T-cell (primary cell): ENCODE measurements at regions not wholly inside any gene's neighbourhood (a gene's known extent, or its start where the extent isn't known, plus 50 kb on each side); places are given as distances from the start of the nearest gene placed in this dataset.
"Not testable (repeated sequence)": the region's sequence is repeated elsewhere in the genome, so short reads cannot be mapped to it uniquely, and the experiment has no call there.

Source experiments
- ATAC-seq, 4 experiments: fragments of 200-7000 bp in 3 of 4; fragments of 150-1000 bp in 1 of 4; cut with Tn5 transposase; replicated peaks in 1 of 4; 1 replicate in 3 of 4; 2 replicates in 1 of 4; pipeline ENCODE4 v1.10.0; 2021; ENCODE audit warnings: moderate library complexity in 3 of 4, mild to moderate bottlenecking in 2 of 4, moderate number of reproducible peaks in 1 of 4
- CTCF ChIA-PET, 2 donors: fragments of 300-600 bp; sonication (Branson Sonifier 250); formaldehyde crosslinking; loops; one replicate each; lab custom pipeline; 2022; ENCODE audit warnings: antibody characterized with exemption in 2 of 2; lab: Charles Lee
- POLR2A ChIA-PET, 2 donors: fragments of 300-600 bp; sonication (Branson Sonifier 250); formaldehyde crosslinking; loops; one replicate each; lab custom pipeline; 2022; ENCODE audit warnings: antibody characterized with exemption in 2 of 2; lab: Charles Lee
- DNase-seq, 35 experiments: peaks; one replicate each; pipeline versions ENCODE4 v3.0.0 to v3.0.0-alpha.2; 2013 to 2023
- H3K27ac ChIP-seq: one replicate; pipeline ENCODE4 v1.5.1; 2013; ENCODE audit warnings: low read length
- H3K27me3 ChIP-seq, 2 experiments: replicated peaks in 1 of 2; 1 replicate in 1 of 2; 2 replicates in 1 of 2; pipeline versions ENCODE4 v1.6.1 to v1.7.0; 2013; ENCODE audit warnings: low read length in 1 of 2, mixed read lengths in 1 of 2; ENCODE audit not compliant: control insufficient read depth in 2 of 2, insufficient read depth in 2 of 2; ENCODE audit errors: extremely low read depth in 1 of 2
- H3K36me3 ChIP-seq, 2 donors: 1 replicate in 1 of 2; 2 replicates in 1 of 2; pipeline versions ENCODE4 v1.6.1 to v1.7.0; 2013; ENCODE audit warnings: low read length in 1 of 2; ENCODE audit not compliant: control insufficient read depth in 2 of 2, insufficient read depth in 1 of 2; ENCODE audit errors: extremely low read depth in 1 of 2
- H3K4me1 ChIP-seq, 2 experiments: 1 replicate in 1 of 2; 2 replicates in 1 of 2; pipeline versions ENCODE4 v1.6.1 to v1.7.0; 2013; ENCODE audit warnings: low read length in 2 of 2, mixed read lengths in 1 of 2; ENCODE audit not compliant: insufficient read depth in 2 of 2, control insufficient read depth in 1 of 2; ENCODE audit errors: extremely low read depth in 1 of 2
- H3K4me3 ChIP-seq, 2 donors: 1 replicate in 1 of 2; 2 replicates in 1 of 2; pipeline versions ENCODE4 v1.5.1 to v1.7.0; 2013; ENCODE audit warnings: mild to moderate bottlenecking in 2 of 2, low read length in 1 of 2, moderate library complexity in 1 of 2; ENCODE audit not compliant: control insufficient read depth in 1 of 2; ENCODE audit errors: extremely low read depth in 1 of 2
- H3K9me3 ChIP-seq: 2 replicates; pipeline ENCODE4 v1.7.0; 2013
- H3K27ac Mint-ChIP-seq, 2 donors: one replicate each; pipeline ENCODE4 v1.8.0; 2020 to 2021; ENCODE audit warnings: mild to moderate bottlenecking in 2 of 2, mixed read lengths in 2 of 2
- H3K27me3 Mint-ChIP-seq, 2 donors: one replicate each; pipeline ENCODE4 v1.8.0; 2021 to 2022; ENCODE audit warnings: mixed read lengths in 2 of 2
- H3K36me3 Mint-ChIP-seq: one replicate; pipeline ENCODE4 v1.8.0; 2021; ENCODE audit warnings: mixed read lengths
- H3K4me1 Mint-ChIP-seq, 3 donors: one replicate each; pipeline ENCODE4 v1.8.0; 2020 to 2022; ENCODE audit warnings: mixed read lengths in 3 of 3, mild to moderate bottlenecking in 1 of 3
- H3K4me3 Mint-ChIP-seq, 3 donors: one replicate each; pipeline ENCODE4 v1.8.0; 2020 to 2022; ENCODE audit warnings: mild to moderate bottlenecking in 3 of 3, mixed read lengths in 3 of 3, moderate library complexity in 3 of 3
- H3K9me3 Mint-ChIP-seq, 3 donors: one replicate each; pipeline ENCODE4 v1.8.0; 2020 to 2022; ENCODE audit warnings: mixed read lengths in 3 of 3
- WGBS: methylation state at CpG from one replicate; pipeline ENCODE4 v1.1.5; 2013; ENCODE audit warnings: missing lambda C conversion rate; ENCODE audit not compliant: insufficient coverage; 5-methylcytosine and 5-hydroxymethylcytosine counted together

GRCh38 chr9:3646226-3646625 lies 120.4 kb upstream of the RFX3 start:
- H3K9me3 ChIP-seq = no peaks in the 10 kb centered on the region
- H3K36me3 ChIP-seq = no peaks in the 10 kb centered on the region
- H3K27me3 ChIP-seq = no peaks in the 10 kb centered on the region
- Mint-ChIP-seq H3K4me3 (no peak overlapping the region), H3K27ac (no peak overlapping the region), H3K27me3 (no peaks in the 10 kb centered on the region), H3K4me1 (no peaks in the 10 kb centered on the region), H3K36me3 (no peaks in the 10 kb centered on the region), H3K9me3 (no peaks in the 10 kb centered on the region)
- CTCF ChIA-PET = no interaction called here
- POLR2A ChIA-PET = no interaction called here
- no peak overlapping the region for H3K27ac ChIP-seq
- WGBS = no CpG with 5 or more reads among the region's 1 CpG
- H3K4me3 ChIP-seq = no peak overlapping the region
- ATAC-seq (no peak), DNase-seq (no peak)
- no peaks in the 10 kb centered on the region for H3K4me1 ChIP-seq

DNA sequence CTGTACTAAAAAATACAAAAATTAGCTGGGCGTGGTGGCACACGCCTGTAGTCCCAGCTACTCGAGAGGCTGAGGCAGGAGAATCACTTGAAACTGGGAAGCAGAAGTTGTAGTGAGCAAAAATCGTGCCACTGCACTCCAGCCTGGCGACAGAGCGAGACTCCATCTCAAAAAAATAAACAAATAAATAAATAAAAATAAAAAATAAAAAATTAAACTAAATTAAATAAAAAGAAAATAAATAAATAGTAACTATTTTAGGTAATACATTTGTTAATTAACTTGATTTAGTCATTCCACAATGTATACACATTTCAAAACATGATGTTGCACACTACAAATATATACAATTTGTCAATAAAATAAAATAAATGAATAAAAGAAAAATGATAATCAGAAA lies 116.3 kb upstream of the RFX3 start:
- ATAC-seq, H3K27ac ChIP-seq, H3K4me1 Mint-ChIP-seq, H3K4me3 ChIP-seq, H3K27me3 Mint-ChIP-seq, H3K9me3 ChIP-seq, POLR2A ChIA-PET, H3K4me1 ChIP-seq, H3K9me3 Mint-ChIP-seq, H3K4me3 Mint-ChIP-seq, H3K27ac Mint-ChIP-seq, H3K27me3 ChIP-seq, DNase-seq, H3K36me3 ChIP-seq: not testable (repeated sequence)
- CTCF ChIA-PET = interaction anchor here in 1 of 2 donors (0.6 kb wide), 1 partner anchor 529 kb away, joined by 4 read pairs; no protein-coding TSS in a partner anchor
- peaks cover 18% of the 10 kb centered on the region for H3K36me3 Mint-ChIP-seq
- 85% methylated on average over 3 of the region's 6 CpGs for WGBS

DNA sequence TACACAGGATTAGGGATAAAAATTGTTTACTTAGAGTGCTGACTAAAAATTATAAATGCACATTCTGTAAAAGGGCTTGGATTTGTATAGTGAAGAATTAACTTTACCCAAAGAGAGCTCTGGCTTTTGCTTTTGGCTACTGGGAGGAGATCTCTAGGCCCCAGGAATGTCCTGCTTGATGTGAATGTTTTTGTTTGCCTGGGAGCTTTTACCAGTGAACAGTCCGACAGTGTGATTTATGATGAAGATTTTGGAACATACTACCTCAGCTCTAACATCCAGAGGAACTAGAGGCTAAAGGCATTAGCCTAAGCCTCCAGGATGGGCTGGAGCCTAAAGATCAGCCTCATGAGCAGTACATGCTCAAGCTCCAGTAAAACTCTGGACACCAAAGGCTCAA lies 103.7 kb upstream of the RFX3 start:
- Mint-ChIP-seq H3K27ac (no peak overlapping the region), H3K4me1 (no peaks in the 10 kb centered on the region), H3K36me3 (peaks cover 33% of the 10 kb centered on the region), H3K4me3 (no peak overlapping the region), H3K27me3 (no peaks in the 10 kb centered on the region), H3K9me3 (peaks cover 0 to 10% (median 5%) of the 10 kb centered on the region in 3 donors)
- ChIA-PET POLR2A (no interaction called here), CTCF (no interaction called here)
- H3K27ac ChIP-seq = no peak overlapping the region
- DNase-seq (no peak), ATAC-seq (no peak)
- H3K9me3 ChIP-seq = no peaks in the 10 kb centered on the region
- WGBS = no CpG with 5 or more reads among the region's 1 CpG
- H3K4me1 ChIP-seq = no peaks in the 10 kb centered on the region
- H3K4me3 ChIP-seq = no peak overlapping the region
- H3K27me3 ChIP-seq = no peaks in the 10 kb centered on the region
- H3K36me3 ChIP-seq = no peaks in the 10 kb centered on the region

GRCh38 chr9:3628239-3628638 lies 102.4 kb upstream of the RFX3 start:
- no peaks in the 10 kb centered on the region for H3K9me3 ChIP-seq
- Mint-ChIP-seq H3K9me3 (peaks cover 0 to 10% (median 5%) of the 10 kb centered on the region in 3 donors), H3K4me1 (no peaks in the 10 kb centered on the region), H3K27me3 (no peaks in the 10 kb centered on the region), H3K4me3 (no peak overlapping the region), H3K27ac (no peak overlapping the region), H3K36me3 (peaks cover 37% of the 10 kb centered on the region)
- no peaks in the 10 kb centered on the region for H3K36me3 ChIP-seq
- DNase-seq (no peak), ATAC-seq (no peak)
- POLR2A ChIA-PET = interaction anchor here in 1 of 2 donors (0.6 kb wide), 1 partner anchor 96 kb away, joined by 3 read pairs; no protein-coding TSS in a partner anchor
- H3K4me3 ChIP-seq = no peak overlapping the region
- H3K4me1 ChIP-seq = no peaks in the 10 kb centered on the region
- CTCF ChIA-PET = no interaction called here
- H3K27me3 ChIP-seq = no peaks in the 10 kb centered on the region
- H3K27ac ChIP-seq = no peak overlapping the region

DNA sequence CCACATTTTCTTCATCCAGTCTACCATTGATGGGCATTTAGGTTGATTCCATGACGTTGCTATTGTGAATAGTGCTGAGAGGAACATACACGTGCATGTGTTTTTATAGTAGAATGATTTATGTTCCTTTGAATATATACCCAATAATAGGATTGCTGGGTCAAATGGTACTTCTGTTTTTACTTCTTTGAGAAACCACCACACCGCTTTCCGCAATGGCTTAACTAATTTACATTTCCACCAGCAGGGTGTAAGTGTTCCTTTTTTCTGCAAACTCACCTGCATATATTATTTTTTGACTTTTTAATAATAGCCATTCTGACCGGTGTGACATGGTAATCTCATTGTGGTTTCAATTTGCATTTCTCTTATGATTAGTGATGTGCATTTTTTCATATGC lies 82.2 kb upstream of the RFX3 start:
- ChIA-PET CTCF (no interaction called here), POLR2A (no interaction called here)
- DNase-seq (no peak), ATAC-seq (no peak)
- Mint-ChIP-seq H3K27me3 (no peaks in the 10 kb centered on the region), H3K36me3 (peaks cover 22% of the 10 kb centered on the region), H3K27ac (no peak overlapping the region), H3K4me3 (no peak overlapping the region), H3K9me3 (no peaks in the 10 kb centered on the region), H3K4me1 (no peaks in the 10 kb centered on the region)
- Histone ChIP-seq H3K27me3 (no peaks in the 10 kb centered on the region), H3K4me1 (no peaks in the 10 kb centered on the region), H3K27ac (no peak overlapping the region), H3K9me3 (no peaks in the 10 kb centered on the region), H3K4me3 (no peak overlapping the region), H3K36me3 (no peaks in the 10 kb centered on the region)
- no CpG with 5 or more reads among the region's 5 CpGs for WGBS

GRCh38 chr9:3600672-3601071 lies 74.9 kb upstream of the RFX3 start:
- WGBS = 100% methylated on average over 1 of the region's 3 CpGs
- no peak overlapping the region for H3K4me3 Mint-ChIP-seq
- H3K36me3 Mint-ChIP-seq = no peaks in the 10 kb centered on the region
- no peak overlapping the region for H3K27ac Mint-ChIP-seq
- Histone ChIP-seq H3K36me3 (no peaks in the 10 kb centered on the region), H3K9me3 (no peaks in the 10 kb centered on the region), H3K4me1 (no peaks in the 10 kb centered on the region), H3K4me3 (no peak overlapping the region), H3K27ac (no peak overlapping the region), H3K27me3 (no peaks in the 10 kb centered on the region)
- no peaks in the 10 kb centered on the region for H3K4me1 Mint-ChIP-seq
- ATAC-seq (no peak), DNase-seq (no peak)
- H3K27me3 Mint-ChIP-seq = no peaks in the 10 kb centered on the region
- no peaks in the 10 kb centered on the region for H3K9me3 Mint-ChIP-seq
- POLR2A ChIA-PET = no interaction called here
- CTCF ChIA-PET = no interaction called here

- H3K27me3 Mint-ChIP-seq = no peaks in the 10 kb centered on the region
- no peak for DNase-seq
- Histone ChIP-seq H3K4me1 (no peaks in the 10 kb centered on the region), H3K9me3 (no peaks in the 10 kb centered on the region), H3K36me3 (no peaks in the 10 kb centered on the region), H3K4me3 (no peak overlapping the region), H3K27me3 (no peaks in the 10 kb centered on the region), H3K27ac (no peak overlapping the region)
- no peaks in the 10 kb centered on the region for H3K4me1 Mint-ChIP-seq
- 100% methylated on average over 3 of the region's 8 CpGs for WGBS
- H3K36me3 Mint-ChIP-seq = no peaks in the 10 kb centered on the region
- ATAC-seq = no peak
- no peak overlapping the region for H3K27ac Mint-ChIP-seq
- H3K4me3 Mint-ChIP-seq = no peak overlapping the region
- ChIA-PET CTCF (no interaction called here), POLR2A (no interaction called here)
- no peaks in the 10 kb centered on the region for H3K9me3 Mint-ChIP-seq
These were observed 72.0 kb upstream of the RFX3 start for GRCh38 chr9:3597792-3598191.
